Upper lobe of right lung (tissue), 1 donor: ENCODE measurements at regions not wholly inside any gene's neighbourhood (a gene's known extent, or its start where the extent isn't known, plus 50 kb on each side); places are given as distances from the start of the nearest gene placed in this dataset.

ENCODE experiments used
- ATAC-seq: fragments of 200-7000 bp; cut with Tn5 transposase; one replicate; pipeline ENCODE4 v1.9.1; 2020; ENCODE audit warnings: mild to moderate bottlenecking, moderate library complexity
- DNase-seq: peaks from one replicate; pipeline ENCODE4 v3.0.0-alpha.2; 2020
- H3K27ac ChIP-seq: fragments of 200-600 bp; one replicate; pipeline ENCODE4 v1.8.0; 2022
- H3K27me3 ChIP-seq: fragments of 200-600 bp; one replicate; pipeline ENCODE4 v1.8.0; 2022; ENCODE audit warnings: mild to moderate bottlenecking
- H3K36me3 ChIP-seq: fragments of 200-600 bp; one replicate; pipeline ENCODE4 v1.8.0; 2022
- H3K4me1 ChIP-seq: fragments of 200-600 bp; one replicate; pipeline ENCODE4 v1.8.0; 2022
- H3K4me3 ChIP-seq: fragments of 200-600 bp; one replicate; pipeline ENCODE4 v1.8.0; 2022; ENCODE audit warnings: mild to moderate bottlenecking
- H3K9me3 ChIP-seq: fragments of 200-600 bp; one replicate; pipeline ENCODE4 v1.8.0; 2022
- intact Hi-C: fragments of 100-400 bp; cut with DNase I; formaldehyde crosslinking; loops from one replicate; pipeline ENCODE4 v1.11.0; 2022
- TF ChIP-seq, protein P1 (sequence below): fragments of 200-600 bp; IDR thresholded peaks from one replicate; pipeline ENCODE4 v1.8.0; 2022; ENCODE audit warnings: antibody characterized with exemption
- donor health status: DM: no; HTN: yes; CAD: no; lungs with severe emphysema.

DNA sequence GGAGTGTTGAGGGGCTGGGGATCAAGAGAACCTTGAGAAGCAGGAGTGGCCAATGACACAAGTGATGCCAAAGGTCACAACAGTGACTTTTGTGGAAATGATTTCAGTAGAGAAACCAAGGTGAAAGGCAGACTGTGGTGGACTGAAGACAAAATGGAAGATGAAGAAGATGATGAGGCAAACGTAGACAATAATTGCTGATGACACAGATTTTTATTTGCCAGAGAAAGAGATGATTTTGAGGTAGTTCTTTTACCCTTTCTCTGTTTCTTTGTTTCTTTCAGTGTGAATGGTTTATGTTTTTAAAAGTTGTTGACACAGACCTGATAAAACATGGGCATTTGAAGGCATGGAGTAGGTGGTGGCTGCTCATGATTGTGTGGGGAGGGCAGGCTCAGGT lies 121.0 kb upstream of the ARGLU1 start:
- no peak overlapping the region for H3K27ac ChIP-seq
- H3K9me3 ChIP-seq, result no peaks in the 10 kb centered on the region
- H3K36me3 ChIP-seq, result no peaks in the 10 kb centered on the region
- no peak overlapping the region for H3K4me3 ChIP-seq
- TF ChIP-seq, protein P1, sequence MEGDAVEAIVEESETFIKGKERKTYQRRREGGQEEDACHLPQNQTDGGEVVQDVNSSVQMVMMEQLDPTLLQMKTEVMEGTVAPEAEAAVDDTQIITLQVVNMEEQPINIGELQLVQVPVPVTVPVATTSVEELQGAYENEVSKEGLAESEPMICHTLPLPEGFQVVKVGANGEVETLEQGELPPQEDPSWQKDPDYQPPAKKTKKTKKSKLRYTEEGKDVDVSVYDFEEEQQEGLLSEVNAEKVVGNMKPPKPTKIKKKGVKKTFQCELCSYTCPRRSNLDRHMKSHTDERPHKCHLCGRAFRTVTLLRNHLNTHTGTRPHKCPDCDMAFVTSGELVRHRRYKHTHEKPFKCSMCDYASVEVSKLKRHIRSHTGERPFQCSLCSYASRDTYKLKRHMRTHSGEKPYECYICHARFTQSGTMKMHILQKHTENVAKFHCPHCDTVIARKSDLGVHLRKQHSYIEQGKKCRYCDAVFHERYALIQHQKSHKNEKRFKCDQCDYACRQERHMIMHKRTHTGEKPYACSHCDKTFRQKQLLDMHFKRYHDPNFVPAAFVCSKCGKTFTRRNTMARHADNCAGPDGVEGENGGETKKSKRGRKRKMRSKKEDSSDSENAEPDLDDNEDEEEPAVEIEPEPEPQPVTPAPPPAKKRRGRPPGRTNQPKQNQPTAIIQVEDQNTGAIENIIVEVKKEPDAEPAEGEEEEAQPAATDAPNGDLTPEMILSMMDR, result no peak
- no peaks in the 10 kb centered on the region for H3K27me3 ChIP-seq
- ATAC-seq (no peak), DNase-seq (no peak)
- H3K4me1 ChIP-seq, result no peaks in the 10 kb centered on the region
- intact Hi-C loops, result no loop called here

GRCh38 chr13:106686163-106686562 lies 118.2 kb upstream of the ARGLU1 start:
- no peaks in the 10 kb centered on the region for H3K9me3 ChIP-seq
- ATAC-seq, result no peak

DNA sequence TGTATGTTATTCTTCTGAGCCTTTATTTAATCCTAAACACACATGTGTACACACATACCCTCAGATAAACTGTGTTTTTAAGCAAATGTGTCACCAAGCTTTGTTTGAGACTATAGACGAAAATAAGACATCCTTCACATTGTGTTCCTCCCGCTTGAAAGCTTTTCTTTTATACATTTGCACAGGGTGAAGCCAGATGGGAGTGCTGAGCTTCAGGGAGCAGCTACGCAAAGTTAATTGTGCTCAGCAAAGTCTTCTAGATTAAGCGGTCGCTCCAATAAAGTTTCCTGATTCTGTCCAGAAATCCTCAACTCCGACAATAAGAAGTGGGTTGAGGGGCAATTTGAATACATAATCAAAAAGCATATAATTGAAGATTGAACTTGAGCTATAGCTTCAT lies 117.2 kb upstream of the ARGLU1 start:
- TF ChIP-seq, protein P1, result no peak
- no peaks in the 10 kb centered on the region for H3K27me3 ChIP-seq
- ATAC-seq, result no peak
- intact Hi-C loops, result no loop called here
- DNase-seq, result no peak
- H3K36me3 ChIP-seq, result no peaks in the 10 kb centered on the region
- H3K4me1 ChIP-seq, result peaks cover 3% of the 10 kb centered on the region
- H3K27ac ChIP-seq, result no peak overlapping the region
- H3K4me3 ChIP-seq, result no peak overlapping the region
- H3K9me3 ChIP-seq, result no peaks in the 10 kb centered on the region

More at GRCh38 chr13:106686163-106686562, 118.2 kb upstream of the ARGLU1 start:
- H3K27me3 ChIP-seq, result no peaks in the 10 kb centered on the region
- peaks cover 3% of the 10 kb centered on the region for H3K4me1 ChIP-seq
- no peak overlapping the region for H3K27ac ChIP-seq
- DNase-seq, result no peak
- no peaks in the 10 kb centered on the region for H3K36me3 ChIP-seq
- intact Hi-C loops, result no loop called here
- TF ChIP-seq, protein P1, result no peak
- H3K4me3 ChIP-seq, result no peak overlapping the region

DNA sequence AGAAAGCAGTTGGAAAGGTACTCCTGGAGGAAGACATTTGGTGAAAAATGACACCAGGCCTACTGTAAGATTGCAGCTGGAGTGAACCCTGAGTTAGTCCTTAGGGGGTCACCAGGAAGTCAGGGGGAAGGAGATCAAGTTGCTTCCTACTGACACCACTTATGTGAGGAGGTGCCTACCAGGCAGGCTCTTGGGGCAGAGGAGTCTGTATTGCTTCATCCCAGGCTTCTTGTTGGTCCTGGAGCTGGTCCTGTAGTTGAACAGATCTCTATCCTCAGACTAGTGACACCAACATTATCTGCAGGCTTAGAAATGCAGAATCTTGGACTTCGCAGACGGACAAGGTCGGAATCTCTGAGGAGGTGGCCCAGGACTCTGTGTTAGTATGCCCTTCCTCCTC lies 116.0 kb upstream of the ARGLU1 start:
- intact Hi-C loops, result no loop called here
- Histone ChIP-seq H3K36me3 (no peaks in the 10 kb centered on the region), H3K4me1 (peaks cover 3% of the 10 kb centered on the region), H3K27me3 (no peaks in the 10 kb centered on the region), H3K27ac (no peak overlapping the region), H3K9me3 (no peaks in the 10 kb centered on the region), H3K4me3 (no peak overlapping the region)
- ATAC-seq (no peak), DNase-seq (no peak)
- TF ChIP-seq, protein P1, result no peak

DNA sequence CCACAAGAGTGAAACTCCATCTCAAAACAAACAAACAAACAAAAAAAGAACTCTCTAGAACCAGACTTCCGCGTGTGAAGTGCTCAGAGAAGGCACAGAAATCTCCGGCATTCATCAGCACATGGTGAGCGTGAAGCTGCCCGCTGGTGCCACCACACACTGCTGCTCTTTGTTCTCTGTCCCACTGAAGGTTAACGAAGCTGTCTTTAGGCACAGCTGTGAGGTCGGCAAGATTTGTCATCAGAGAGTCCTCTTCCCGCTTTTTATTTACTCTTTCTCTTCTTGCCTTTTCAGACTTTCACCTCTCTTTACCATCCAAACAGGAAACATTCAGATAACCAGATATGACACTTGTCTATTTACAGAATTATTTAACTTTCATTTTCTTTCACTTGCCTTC lies 115.2 kb upstream of the ARGLU1 start:
- Histone ChIP-seq H3K9me3 (no peaks in the 10 kb centered on the region), H3K36me3 (no peaks in the 10 kb centered on the region), H3K27ac (no peak overlapping the region), H3K4me3 (no peak overlapping the region), H3K4me1 (peaks cover 3% of the 10 kb centered on the region), H3K27me3 (no peaks in the 10 kb centered on the region)
- ATAC-seq, result peak; percentile 13
- DNase-seq, result no peak
- intact Hi-C loops, result no loop called here
- TF ChIP-seq, protein P1, result no peak

GRCh38 chr13:106681997-106682396 lies 114.1 kb upstream of the ARGLU1 start:
- H3K27ac ChIP-seq, result no peak overlapping the region
- H3K9me3 ChIP-seq, result no peaks in the 10 kb centered on the region
- no peaks in the 10 kb centered on the region for H3K27me3 ChIP-seq
- no peak for DNase-seq
- no peaks in the 10 kb centered on the region for H3K36me3 ChIP-seq
- intact Hi-C loops, result no loop called here
- ATAC-seq, result no peak
- peaks cover 3% of the 10 kb centered on the region for H3K4me1 ChIP-seq
- H3K4me3 ChIP-seq, result no peak overlapping the region
- TF ChIP-seq, protein P1, result no peak
